HG03066 (cell line): ENCODE measurements at regions not wholly inside any gene's neighbourhood (a gene's known extent, or its start where the extent isn't known, plus 50 kb on each side); places are given as distances from the start of the nearest gene placed in this dataset.

Source experiments
- ATAC-seq: cut with Tn5 transposase; IDR thresholded peaks from one replicate; pipeline ENCODE4 v1.9.1; 2021; ENCODE audit warnings: low read depth; ENCODE audit not compliant: unreplicated experiment

GRCh38 chr6:28693751-28694443 is 168.2 kb downstream of the GPX5 start:
- ATAC-seq, result no peak

GRCh38 chr6:28695715-28696114 is 170.0 kb downstream of the GPX5 start:
- no peak for ATAC-seq

- no peak for ATAC-seq
Measured at GRCh38 chr6:28696167-28696566, 170.5 kb downstream of the GPX5 start.

- no peak for ATAC-seq
Measured at GRCh38 chr6:28696682-28697081, 171.0 kb downstream of the GPX5 start.

- ATAC-seq, result no peak
Measured at GRCh38 chr6:28707387-28708282, 182.0 kb downstream of the GPX5 start.

- ATAC-seq, result no peak
Measured at GRCh38 chr6:28709478-28710349, 184.0 kb downstream of the GPX5 start.

GRCh38 chr6:28710466-28711191 is 184.9 kb downstream of the GPX5 start:
- no peak for ATAC-seq

- no peak for ATAC-seq
Measured at GRCh38 chr6:28711325-28711724, 185.6 kb downstream of the GPX5 start.

- no peak for ATAC-seq
Measured at GRCh38 chr6:28711788-28712341, 186.2 kb downstream of the GPX5 start.

- no peak for ATAC-seq
Measured at GRCh38 chr6:28712982-28713381, 187.3 kb downstream of the GPX5 start.

GRCh38 chr6:28719275-28719940 is 193.7 kb downstream of the GPX5 start:
- no peak for ATAC-seq

- no peak for ATAC-seq
Measured at GRCh38 chr6:28720357-28721231, 194.9 kb downstream of the GPX5 start.

GRCh38 chr6:28721372-28721771 is 195.7 kb downstream of the GPX5 start:
- ATAC-seq, result no peak

- ATAC-seq, result no peak
Measured at GRCh38 chr6:28724395-28724794, 198.7 kb downstream of the GPX5 start.

GRCh38 chr6:28725274-28725809 is 198.4 kb downstream of the TRIM27 start:
- ATAC-seq, result no peak

GRCh38 chr6:28725890-28726348 is 197.9 kb downstream of the TRIM27 start:
- no peak for ATAC-seq

- ATAC-seq, result no peak
Measured at GRCh38 chr6:28726569-28727309, 197.0 kb downstream of the TRIM27 start.
